ENCODE measurements at regions not wholly inside any gene's neighbourhood (a gene's known extent, or its start where the extent isn't known, plus 50 kb on each side); places are given as distances from the start of the nearest gene placed in this dataset.

DNA sequence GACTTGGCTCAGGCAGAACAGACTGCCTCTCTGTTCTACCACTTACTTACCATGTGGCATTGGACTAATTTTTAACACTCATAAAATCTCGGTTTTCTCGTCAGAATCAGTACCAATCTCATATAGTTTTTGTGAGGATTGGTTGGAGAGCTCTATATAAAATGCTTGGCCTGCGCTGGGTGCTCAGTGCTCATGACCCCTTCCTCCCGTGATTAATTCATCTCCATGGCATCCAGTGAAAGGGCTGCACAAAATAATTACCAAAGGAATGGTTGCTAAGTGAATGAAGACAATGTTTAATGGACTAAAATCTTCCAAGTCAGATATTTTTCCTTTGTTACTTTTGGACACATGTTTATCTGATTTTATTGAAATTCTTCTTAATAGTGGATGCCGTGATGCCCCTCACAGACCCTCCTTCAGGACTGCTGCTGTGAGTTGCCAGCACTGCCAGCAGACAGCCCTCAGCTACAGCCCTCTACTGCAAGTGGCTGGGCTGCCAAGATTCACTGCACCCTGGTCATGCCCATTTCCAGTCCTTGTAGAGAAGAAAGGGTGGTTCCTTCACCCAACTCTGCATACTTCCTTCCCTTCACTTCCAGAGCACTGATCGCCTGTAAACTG, 436.5 kb downstream of the LMO4 start:
- no peak overlapping the region for H3K9ac ChIP-seq (ENCODE audit: control insufficient read depth, insufficient read depth, low read length)
- no peaks in the 10 kb centered on the region for H3K36me3 ChIP-seq (ENCODE audit: control insufficient read depth in 2 of 2, insufficient read depth in 2 of 2, low read length in 1 of 2)
- no peak overlapping the region for H3K4me2 ChIP-seq (ENCODE audit: control insufficient read depth, insufficient read depth)
- ChIA-PET RAD21 (ENCODE audit: unreplicated experiment) (no interaction called here), SMC1A (ENCODE audit: uncharacterized antibody, unreplicated experiment) (interaction anchor here (1.4 kb wide), 1 partner anchor 15 kb away, joined by 3 read pairs; no protein-coding TSS in a partner anchor), POLR2A (no interaction called here), CTCF (no interaction called here)
- FAIRE-seq (no peak), DNase-seq (ENCODE audit: low read depth, low spot score) (no peak), ATAC-seq (no peak)
- H3K27me3 ChIP-seq (replicated peaks in 1 of 2; ENCODE audit: control insufficient read depth in 2 of 2, insufficient read depth in 2 of 2, low read length in 1 of 2) = no peaks in the 10 kb centered on the region; a peak in 1 of 4 replicates
- H3K4me3 ChIP-seq = no peak overlapping the region
- H3K27ac ChIP-seq (ENCODE audit: control insufficient read depth, insufficient read depth) = no peak overlapping the region
- intact Hi-C loops (cut with micrococcal nuclease; ENCODE audit: unreplicated experiment) (no loop called here), in situ Hi-C loops (cut with MboI) (no loop called here)
- no peaks in the 10 kb centered on the region for H3K79me2 ChIP-seq (ENCODE audit: control insufficient read depth, insufficient read depth, low read length)
- no peak for TF ChIP-seq RBBP5 (conservative IDR thresholded peaks at IDR 0.05)
- no peak for TF ChIP-seq RB1 (IDR thresholded peaks at IDR 0.05; ENCODE audit: borderline replicate concordance)
- TF ChIP-seq, protein P1, sequence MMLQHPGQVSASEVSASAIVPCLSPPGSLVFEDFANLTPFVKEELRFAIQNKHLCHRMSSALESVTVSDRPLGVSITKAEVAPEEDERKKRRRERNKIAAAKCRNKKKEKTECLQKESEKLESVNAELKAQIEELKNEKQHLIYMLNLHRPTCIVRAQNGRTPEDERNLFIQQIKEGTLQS (IDR thresholded peaks at IDR 0.05; ENCODE audit: borderline replicate concordance, extremely low read depth, low read depth, low read length) = no peak
- TF ChIP-seq MYC (IDR thresholded peaks at IDR 0.05; ENCODE audit: insufficient read depth, insufficient read length, insufficient replicate concordance, low read length, severe bottlenecking) = no peak
- TF ChIP-seq, protein P2, sequence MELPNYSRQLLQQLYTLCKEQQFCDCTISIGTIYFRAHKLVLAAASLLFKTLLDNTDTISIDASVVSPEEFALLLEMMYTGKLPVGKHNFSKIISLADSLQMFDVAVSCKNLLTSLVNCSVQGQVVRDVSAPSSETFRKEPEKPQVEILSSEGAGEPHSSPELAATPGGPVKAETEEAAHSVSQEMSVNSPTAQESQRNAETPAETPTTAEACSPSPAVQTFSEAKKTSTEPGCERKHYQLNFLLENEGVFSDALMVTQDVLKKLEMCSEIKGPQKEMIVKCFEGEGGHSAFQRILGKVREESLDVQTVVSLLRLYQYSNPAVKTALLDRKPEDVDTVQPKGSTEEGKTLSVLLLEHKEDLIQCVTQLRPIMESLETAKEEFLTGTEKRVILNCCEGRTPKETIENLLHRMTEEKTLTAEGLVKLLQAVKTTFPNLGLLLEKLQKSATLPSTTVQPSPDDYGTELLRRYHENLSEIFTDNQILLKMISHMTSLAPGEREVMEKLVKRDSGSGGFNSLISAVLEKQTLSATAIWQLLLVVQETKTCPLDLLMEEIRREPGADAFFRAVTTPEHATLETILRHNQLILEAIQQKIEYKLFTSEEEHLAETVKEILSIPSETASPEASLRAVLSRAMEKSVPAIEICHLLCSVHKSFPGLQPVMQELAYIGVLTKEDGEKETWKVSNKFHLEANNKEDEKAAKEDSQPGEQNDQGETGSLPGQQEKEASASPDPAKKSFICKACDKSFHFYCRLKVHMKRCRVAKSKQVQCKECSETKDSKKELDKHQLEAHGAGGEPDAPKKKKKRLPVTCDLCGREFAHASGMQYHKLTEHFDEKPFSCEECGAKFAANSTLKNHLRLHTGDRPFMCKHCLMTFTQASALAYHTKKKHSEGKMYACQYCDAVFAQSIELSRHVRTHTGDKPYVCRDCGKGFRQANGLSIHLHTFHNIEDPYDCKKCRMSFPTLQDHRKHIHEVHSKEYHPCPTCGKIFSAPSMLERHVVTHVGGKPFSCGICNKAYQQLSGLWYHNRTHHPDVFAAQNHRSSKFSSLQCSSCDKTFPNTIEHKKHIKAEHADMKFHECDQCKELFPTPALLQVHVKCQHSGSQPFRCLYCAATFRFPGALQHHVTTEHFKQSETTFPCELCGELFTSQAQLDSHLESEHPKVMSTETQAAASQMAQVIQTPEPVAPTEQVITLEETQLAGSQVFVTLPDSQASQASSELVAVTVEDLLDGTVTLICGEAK (IDR thresholded peaks at IDR 0.05; ENCODE audit: borderline replicate concordance) = no peak
- TF ChIP-seq MEF2A (IDR thresholded peaks at IDR 0.05; ENCODE audit: insufficient read depth, low read depth, low read length) = no peak
- no peak for TF ChIP-seq SREBF1 (IDR thresholded peaks at IDR 0.05; ENCODE audit: low read length)
- TF ChIP-seq NR2C1 (IDR thresholded peaks at IDR 0.05) = no peak
- TF ChIP-seq STAT1 (conservative IDR thresholded peaks at IDR 0.05) = no peak
- TF ChIP-seq IRF4 (IDR thresholded peaks at IDR 0.05; ENCODE audit: low read depth, low read length) = no peak
- TF ChIP-seq, protein P3, sequence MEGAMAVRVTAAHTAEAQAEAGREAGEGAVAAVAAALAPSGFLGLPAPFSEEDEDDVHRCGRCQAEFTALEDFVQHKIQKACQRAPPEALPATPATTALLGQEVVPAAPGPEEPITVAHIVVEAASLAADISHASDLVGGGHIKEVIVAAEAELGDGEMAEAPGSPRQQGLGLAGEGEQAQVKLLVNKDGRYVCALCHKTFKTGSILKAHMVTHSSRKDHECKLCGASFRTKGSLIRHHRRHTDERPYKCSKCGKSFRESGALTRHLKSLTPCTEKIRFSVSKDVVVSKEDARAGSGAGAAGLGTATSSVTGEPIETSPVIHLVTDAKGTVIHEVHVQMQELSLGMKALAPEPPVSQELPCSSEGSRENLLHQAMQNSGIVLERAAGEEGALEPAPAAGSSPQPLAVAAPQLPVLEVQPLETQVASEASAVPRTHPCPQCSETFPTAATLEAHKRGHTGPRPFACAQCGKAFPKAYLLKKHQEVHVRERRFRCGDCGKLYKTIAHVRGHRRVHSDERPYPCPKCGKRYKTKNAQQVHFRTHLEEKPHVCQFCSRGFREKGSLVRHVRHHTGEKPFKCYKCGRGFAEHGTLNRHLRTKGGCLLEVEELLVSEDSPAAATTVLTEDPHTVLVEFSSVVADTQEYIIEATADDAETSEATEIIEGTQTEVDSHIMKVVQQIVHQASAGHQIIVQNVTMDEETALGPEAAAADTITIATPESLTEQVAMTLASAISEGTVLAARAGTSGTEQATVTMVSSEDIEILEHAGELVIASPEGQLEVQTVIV (IDR thresholded peaks at IDR 0.05; ENCODE audit: borderline replicate concordance, partially characterized antibody) = no peak
- TF ChIP-seq TAF1 (IDR thresholded peaks at IDR 0.05; ENCODE audit: borderline replicate concordance, low read depth, low read length) = no peak
- TF ChIP-seq, protein P4, sequence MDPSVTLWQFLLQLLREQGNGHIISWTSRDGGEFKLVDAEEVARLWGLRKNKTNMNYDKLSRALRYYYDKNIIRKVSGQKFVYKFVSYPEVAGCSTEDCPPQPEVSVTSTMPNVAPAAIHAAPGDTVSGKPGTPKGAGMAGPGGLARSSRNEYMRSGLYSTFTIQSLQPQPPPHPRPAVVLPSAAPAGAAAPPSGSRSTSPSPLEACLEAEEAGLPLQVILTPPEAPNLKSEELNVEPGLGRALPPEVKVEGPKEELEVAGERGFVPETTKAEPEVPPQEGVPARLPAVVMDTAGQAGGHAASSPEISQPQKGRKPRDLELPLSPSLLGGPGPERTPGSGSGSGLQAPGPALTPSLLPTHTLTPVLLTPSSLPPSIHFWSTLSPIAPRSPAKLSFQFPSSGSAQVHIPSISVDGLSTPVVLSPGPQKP (IDR thresholded peaks at IDR 0.05; ENCODE audit: low read depth, low read length) = no peak
- TF ChIP-seq KLF5 (IDR thresholded peaks at IDR 0.05; ENCODE audit: partially characterized antibody) = no peak
- TF ChIP-seq NBN (IDR thresholded peaks at IDR 0.05) = no peak
- no peaks in the 10 kb centered on the region for H4K20me1 ChIP-seq (ENCODE audit: control insufficient read depth, insufficient read depth)
- WGBS (ENCODE audit: insufficient coverage, insufficient replicate concordance, low lambda C conversion rate, missing lambda C conversion rate) = 33% methylated on average over 6 of the region's 6 CpGs
- H3K9me3 ChIP-seq (replicated peaks; ENCODE audit: control insufficient read depth, insufficient read depth, low read length) = no peaks in the 10 kb centered on the region
- no peaks in the 10 kb centered on the region for H3K4me1 ChIP-seq (ENCODE audit: control insufficient read depth, insufficient read depth, low read length)
- BruUV-seq (replicated peaks) = no TSS peak
- H2AFZ ChIP-seq (ENCODE audit: control insufficient read depth, low read depth, low read length) = no peak overlapping the region

Data from GM12878 (cell line).